Ascending aorta (tissue), 2 donors: ENCODE measurements at regions not wholly inside any gene's neighbourhood (a gene's known extent, or its start where the extent isn't known, plus 50 kb on each side); places are given as distances from the start of the nearest gene placed in this dataset.

Source experiments
- DNase-seq, 2 donors: peaks; one replicate each; pipeline ENCODE4 v3.0.0-alpha.2; 2019; ENCODE audit warnings: low spot score in 2 of 2
- H3K27ac ChIP-seq, 2 donors: fragments of 200-600 bp; sonication (generic); one replicate each; pipeline ENCODE4 v1.5.1; 2016 to 2017; ENCODE audit warnings: mild to moderate bottlenecking in 1 of 2
- H3K27me3 ChIP-seq: fragments of 200-600 bp; sonication (generic); one replicate; pipeline ENCODE4 v1.5.1; 2017
- H3K36me3 ChIP-seq, 2 donors: fragments of 200-600 bp; sonication (generic); one replicate each; pipeline ENCODE4 v1.5.1; 2016
- H3K4me1 ChIP-seq, 2 donors: fragments of 200-600 bp; sonication (generic); one replicate each; pipeline ENCODE4 v1.5.1; 2016 to 2017; ENCODE audit warnings: mild to moderate bottlenecking in 1 of 2
- H3K4me3 ChIP-seq, 2 donors: fragments of 200-600 bp; sonication (generic); one replicate each; pipeline ENCODE4 v1.5.1; 2016 to 2017; ENCODE audit warnings: mild to moderate bottlenecking in 1 of 2
- H3K9me3 ChIP-seq, 2 donors: fragments of 200-600 bp; sonication (generic); one replicate each; pipeline ENCODE4 v1.5.1; 2016
- intact Hi-C: fragments of 100-400 bp; cut with DNase I; formaldehyde crosslinking; loops from one replicate; pipeline ENCODE4 v1.15.1; 2023
- TF ChIP-seq, protein P1 (sequence below), 3 experiments: fragments of 200-600 bp in 2 of 3; fragments of 450-650 bp in 1 of 3; sonication (generic) in 2 of 3; IDR thresholded peaks; one replicate each; pipeline ENCODE4 v1.5.1; 2016 to 2019; ENCODE audit warnings: antibody characterized with exemption in 3 of 3, mild to moderate bottlenecking in 1 of 3, moderate library complexity in 1 of 3

DNA sequence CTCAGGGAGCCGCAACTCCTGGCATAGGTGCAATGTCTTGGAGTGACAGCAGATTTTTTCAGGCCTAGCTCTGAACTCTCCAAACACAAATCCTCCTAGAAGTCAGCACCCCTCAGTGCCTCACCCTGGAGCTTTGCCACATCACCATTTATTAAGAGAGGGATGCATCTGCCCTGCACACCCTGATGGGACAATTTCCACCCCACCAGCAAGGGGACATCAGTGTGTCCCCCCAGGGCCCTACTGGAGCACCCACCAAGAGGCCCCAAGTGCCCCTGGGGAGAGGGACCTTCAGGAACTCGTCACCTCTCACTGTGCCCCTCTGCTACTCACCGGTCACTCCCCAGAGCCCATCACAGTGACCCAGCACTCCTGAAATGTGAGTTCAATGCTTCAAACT lies 144.7 kb downstream of the NDUFA10 start:
- DNase-seq: peak in 1 of 2 donors; percentile 50
- Histone ChIP-seq H3K4me1 (peaks cover 4 to 14% of the 10 kb centered on the region in 2 donors), H3K4me3 (no peak overlapping the region), H3K27ac (peak overlapping the region in 1 of 2 donors; percentile 86), H3K27me3 (no peaks in the 10 kb centered on the region), H3K9me3 (peaks cover 8 to 15% of the 10 kb centered on the region in 2 donors), H3K36me3 (no peaks in the 10 kb centered on the region)
- TF ChIP-seq, protein P1, sequence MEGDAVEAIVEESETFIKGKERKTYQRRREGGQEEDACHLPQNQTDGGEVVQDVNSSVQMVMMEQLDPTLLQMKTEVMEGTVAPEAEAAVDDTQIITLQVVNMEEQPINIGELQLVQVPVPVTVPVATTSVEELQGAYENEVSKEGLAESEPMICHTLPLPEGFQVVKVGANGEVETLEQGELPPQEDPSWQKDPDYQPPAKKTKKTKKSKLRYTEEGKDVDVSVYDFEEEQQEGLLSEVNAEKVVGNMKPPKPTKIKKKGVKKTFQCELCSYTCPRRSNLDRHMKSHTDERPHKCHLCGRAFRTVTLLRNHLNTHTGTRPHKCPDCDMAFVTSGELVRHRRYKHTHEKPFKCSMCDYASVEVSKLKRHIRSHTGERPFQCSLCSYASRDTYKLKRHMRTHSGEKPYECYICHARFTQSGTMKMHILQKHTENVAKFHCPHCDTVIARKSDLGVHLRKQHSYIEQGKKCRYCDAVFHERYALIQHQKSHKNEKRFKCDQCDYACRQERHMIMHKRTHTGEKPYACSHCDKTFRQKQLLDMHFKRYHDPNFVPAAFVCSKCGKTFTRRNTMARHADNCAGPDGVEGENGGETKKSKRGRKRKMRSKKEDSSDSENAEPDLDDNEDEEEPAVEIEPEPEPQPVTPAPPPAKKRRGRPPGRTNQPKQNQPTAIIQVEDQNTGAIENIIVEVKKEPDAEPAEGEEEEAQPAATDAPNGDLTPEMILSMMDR (IDR thresholded peaks at IDR 0.05): no peak
- intact Hi-C loops: loop anchor here (2.0 to 5.0 kb wide), 4 partner anchors 70 to 603 kb away; no protein-coding TSS in a partner anchor

DNA sequence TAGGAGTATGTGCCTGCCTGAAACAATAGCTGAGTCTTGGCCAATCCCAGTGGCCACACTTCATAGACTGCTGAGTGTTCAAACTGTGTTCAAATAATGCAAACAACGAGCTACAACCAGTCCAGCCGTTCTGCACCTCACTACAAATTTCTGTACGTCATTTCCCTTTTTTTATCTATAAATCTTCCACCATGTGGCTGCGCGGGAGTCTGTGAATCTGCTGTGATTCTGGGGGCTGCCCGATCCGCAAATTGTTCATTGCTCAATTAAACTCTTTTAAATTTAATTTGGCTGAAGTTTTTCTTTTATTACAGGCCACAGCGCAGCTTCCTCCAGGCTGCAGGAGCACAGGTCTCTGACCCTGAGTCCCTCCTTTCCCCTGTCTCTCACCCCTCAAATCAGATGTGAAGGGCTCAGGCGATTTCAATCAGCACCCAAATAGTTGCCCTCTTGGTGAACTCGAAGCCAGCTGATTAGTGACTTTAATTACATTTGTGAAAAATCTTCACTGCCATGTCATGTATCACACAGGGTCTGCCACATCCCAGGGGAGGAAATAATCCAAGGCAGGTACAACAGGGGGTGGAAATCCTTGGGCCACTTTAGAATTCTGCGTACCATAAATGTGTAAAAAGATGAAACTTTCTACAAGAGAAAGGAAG lies 145.6 kb downstream of the NDUFA10 start:
- intact Hi-C loops: loop anchor here (2.0 to 5.0 kb wide), 4 partner anchors 69 to 602 kb away; no protein-coding TSS in a partner anchor
- no peaks in the 10 kb centered on the region for H3K27me3 ChIP-seq
- H3K4me3 ChIP-seq: no peak overlapping the region
- no peak overlapping the region for H3K27ac ChIP-seq
- TF ChIP-seq, protein P1 (IDR thresholded peaks at IDR 0.05): no peak
- no peaks in the 10 kb centered on the region for H3K36me3 ChIP-seq
- peak in 1 of 2 donors; percentile 44 for DNase-seq
- H3K4me1 ChIP-seq: peaks cover 4 to 14% of the 10 kb centered on the region in 2 donors
- peaks cover under 1 to 7% of the 10 kb centered on the region in 2 donors for H3K9me3 ChIP-seq

DNA sequence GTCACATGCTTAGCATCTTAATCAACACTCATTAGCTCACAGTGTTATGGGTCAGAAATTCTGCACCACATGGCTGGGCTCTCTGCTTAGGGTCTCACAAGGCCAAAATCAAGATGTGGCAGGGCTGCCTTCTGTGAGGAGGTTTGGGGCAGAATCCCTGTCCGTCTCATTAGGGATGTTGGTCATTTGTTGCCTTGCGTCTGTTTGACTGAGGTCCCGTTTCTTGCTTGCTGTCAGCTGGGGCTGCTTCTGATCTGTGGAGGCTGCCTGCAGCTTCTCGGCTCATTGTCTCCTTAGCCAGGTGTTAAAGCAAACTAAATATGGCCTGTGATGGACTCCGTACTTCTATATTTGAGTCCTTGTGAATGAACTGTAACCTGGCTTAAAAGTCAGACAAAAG lies 146.5 kb downstream of the NDUFA10 start:
- Histone ChIP-seq H3K27me3 (no peaks in the 10 kb centered on the region), H3K4me3 (no peak overlapping the region), H3K27ac (no peak overlapping the region), H3K4me1 (peaks cover 4 to 14% of the 10 kb centered on the region in 2 donors), H3K9me3 (no peaks in the 10 kb centered on the region), H3K36me3 (no peaks in the 10 kb centered on the region)
- peak in 1 of 2 donors; percentile 41 for DNase-seq
- TF ChIP-seq, protein P1 (IDR thresholded peaks at IDR 0.05): no peak
- intact Hi-C loops: no loop called here

DNA sequence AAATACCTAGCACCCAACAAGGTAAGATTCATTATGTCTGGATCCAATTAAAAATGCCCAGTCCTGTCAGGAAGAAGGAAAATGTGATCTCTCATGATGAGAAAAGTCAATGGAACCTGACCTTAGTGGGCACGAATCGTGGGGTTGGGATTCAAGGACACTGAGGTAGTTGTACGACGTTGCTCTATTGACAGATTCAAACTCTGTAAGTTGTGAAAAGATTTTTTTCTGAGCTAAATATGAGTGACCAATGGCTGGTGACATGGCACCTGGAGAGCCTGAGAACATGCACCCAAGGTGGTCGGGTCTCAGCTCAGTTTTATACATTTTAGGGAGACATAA lies 148.2 kb downstream of the NDUFA10 start:
- H3K27ac ChIP-seq: no peak overlapping the region
- intact Hi-C loops: no loop called here
- H3K4me1 ChIP-seq: peaks cover 1 to 7% of the 10 kb centered on the region in 2 donors
- TF ChIP-seq, protein P1 (IDR thresholded peaks at IDR 0.05): no peak
- DNase-seq: peak in 1 of 2 donors; percentile 31
- no peaks in the 10 kb centered on the region for H3K27me3 ChIP-seq
- no peaks in the 10 kb centered on the region for H3K36me3 ChIP-seq
- H3K9me3 ChIP-seq: no peaks in the 10 kb centered on the region
- no peak overlapping the region for H3K4me3 ChIP-seq

DNA sequence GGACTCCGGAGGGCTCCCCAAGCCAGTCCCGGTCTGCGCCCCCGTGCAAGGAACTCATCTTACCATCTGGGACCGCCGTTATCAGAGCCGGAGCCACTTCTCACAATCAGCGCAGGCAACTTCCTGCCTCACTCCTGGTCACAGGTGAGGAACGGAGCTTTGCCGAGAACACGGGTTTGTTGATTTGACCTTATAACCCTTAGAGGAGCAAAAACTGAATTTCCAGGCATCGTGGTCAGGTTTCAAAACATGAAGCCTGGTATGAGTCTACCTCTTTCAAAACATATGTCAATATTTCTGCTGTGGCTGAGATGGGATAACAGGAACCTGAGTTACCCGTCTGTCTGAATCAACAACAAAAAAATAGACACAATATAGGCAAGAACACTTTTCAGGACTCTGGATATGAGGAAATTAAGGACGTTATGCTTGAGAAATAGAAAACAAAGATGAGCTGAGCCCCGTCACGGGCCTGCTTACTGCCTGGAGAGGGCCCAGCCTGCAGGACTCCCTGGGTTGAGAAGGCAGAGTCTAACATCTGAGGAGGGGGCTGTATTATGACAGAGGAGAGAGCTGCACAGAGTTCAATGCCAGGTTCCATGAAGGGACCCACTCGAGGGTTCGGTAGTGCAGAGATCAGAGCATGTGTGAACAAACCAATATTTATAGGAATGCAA lies 148.7 kb downstream of the NDUFA10 start:
- DNase-seq: peak in 1 of 2 donors; percentile 34

More for the DNA sequence above, 148.7 kb downstream of the NDUFA10 start:
- TF ChIP-seq, protein P1 (IDR thresholded peaks at IDR 0.05): no peak
- peaks cover 0 to 5% of the 10 kb centered on the region in 2 donors for H3K4me1 ChIP-seq
- intact Hi-C loops: no loop called here
- no peak overlapping the region for H3K27ac ChIP-seq
- no peaks in the 10 kb centered on the region for H3K9me3 ChIP-seq
- H3K27me3 ChIP-seq: no peaks in the 10 kb centered on the region
- H3K4me3 ChIP-seq: no peak overlapping the region
- no peaks in the 10 kb centered on the region for H3K36me3 ChIP-seq
